CD4-positive, alpha-beta memory T cell (primary cell): ENCODE measurements at regions not wholly inside any gene's neighbourhood (a gene's known extent, or its start where the extent isn't known, plus 50 kb on each side); places are given as distances from the start of the nearest gene placed in this dataset.

Source experiments
- CTCF ChIA-PET: fragments of 350-600 bp; sonication (Branson Sonifier 250); formaldehyde crosslinking; loops from one replicate; lab custom pipeline; 2021; ENCODE audit warnings: inconsistent platforms; ENCODE audit not compliant: partially characterized antibody; lab: Charles Lee
- POLR2A ChIA-PET: fragments of 350-600 bp; sonication (Branson Sonifier 250); formaldehyde crosslinking; loops from one replicate; lab custom pipeline; 2021; ENCODE audit not compliant: partially characterized antibody; lab: Charles Lee
- DNase-seq, 5 donors: peaks; one replicate each; pipeline versions ENCODE4 v3.0.0 to v3.0.0-alpha.2; 2020 to 2022; ENCODE audit warnings: mixed read lengths in 1 of 5
- H3K27ac ChIP-seq: one replicate; pipeline ENCODE4 v1.7.0; 2013; ENCODE audit warnings: low read depth, low read length
- H3K27me3 ChIP-seq: 2 replicates; pipeline ENCODE4 v1.7.0; 2013; ENCODE audit warnings: mild to moderate bottlenecking, low read length, moderate library complexity; ENCODE audit not compliant: insufficient read depth
- H3K36me3 ChIP-seq: 2 replicates; pipeline ENCODE4 v1.7.0; 2013; ENCODE audit warnings: mild to moderate bottlenecking, low read length, moderate library complexity; ENCODE audit not compliant: insufficient read depth
- H3K4me1 ChIP-seq: 2 replicates; pipeline ENCODE4 v1.7.0; 2013; ENCODE audit warnings: mild to moderate bottlenecking, low read length, moderate library complexity; ENCODE audit not compliant: insufficient read depth
- H3K4me3 ChIP-seq, 2 donors: one replicate each; pipeline ENCODE4 v1.7.0; 2013; ENCODE audit warnings: low read length in 2 of 2, mild to moderate bottlenecking in 1 of 2
- H3K9me3 ChIP-seq, 2 donors: one replicate each; pipeline ENCODE4 v1.7.0; 2013; ENCODE audit warnings: low read length in 2 of 2, control low read depth in 1 of 2; ENCODE audit not compliant: control insufficient read depth in 1 of 2
- H3K27ac Mint-ChIP-seq, 7 donors: one replicate each; pipeline ENCODE4 v1.8.0; 2020 to 2021; ENCODE audit warnings: mixed read lengths in 7 of 7, mild to moderate bottlenecking in 6 of 7, inconsistent platforms in 3 of 7, moderate library complexity in 3 of 7
- H3K27me3 Mint-ChIP-seq, 2 donors: one replicate each; pipeline ENCODE4 v1.8.0; 2020 to 2021; ENCODE audit warnings: mixed read lengths in 2 of 2
- H3K36me3 Mint-ChIP-seq, 2 donors: one replicate each; pipeline ENCODE4 v1.8.0; 2020 to 2021; ENCODE audit warnings: mixed read lengths in 2 of 2, inconsistent platforms in 1 of 2, mild to moderate bottlenecking in 1 of 2
- H3K4me1 Mint-ChIP-seq, 4 donors: one replicate each; pipeline ENCODE4 v1.8.0; 2020 to 2021; ENCODE audit warnings: mixed read lengths in 4 of 4, mild to moderate bottlenecking in 1 of 4
- H3K4me3 Mint-ChIP-seq, 8 donors: one replicate each; pipeline ENCODE4 v1.8.0; 2020 to 2021; ENCODE audit warnings: mixed read lengths in 8 of 8, mild to moderate bottlenecking in 7 of 8, moderate library complexity in 6 of 8, inconsistent platforms in 3 of 8
- H3K9me3 Mint-ChIP-seq, 8 donors: one replicate each; pipeline ENCODE4 v1.8.0; 2020 to 2021; ENCODE audit warnings: mixed read lengths in 8 of 8, mild to moderate bottlenecking in 5 of 8, inconsistent platforms in 3 of 8, moderate library complexity in 1 of 8
- intact Hi-C: fragments of 100-400 bp; cut with micrococcal nuclease; formaldehyde crosslinking; loops from one replicate; pipeline ENCODE4 v1.15.1; 2023

DNA sequence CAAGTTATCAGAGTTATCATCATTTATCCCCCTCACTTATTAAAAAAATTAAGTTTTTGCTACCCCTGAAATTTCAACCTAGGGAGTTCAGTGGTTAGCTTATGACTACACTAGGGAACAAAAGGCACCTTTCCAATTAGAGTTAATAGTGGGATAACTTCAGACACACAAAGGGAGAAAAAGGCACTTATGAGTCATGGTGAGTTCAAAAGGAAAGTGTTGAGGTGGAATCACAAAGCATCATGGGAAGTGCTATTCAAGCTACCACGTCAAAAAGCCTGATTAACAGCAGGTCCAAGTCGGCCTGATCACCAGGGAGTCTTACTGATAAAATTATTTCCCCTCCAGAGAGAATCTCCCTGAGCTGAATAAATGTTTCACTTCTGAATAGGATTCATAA lies 165.7 kb downstream of the C7orf25 start:
- no peaks in the 10 kb centered on the region for H3K4me1 ChIP-seq
- no peaks in the 10 kb centered on the region for H3K27me3 ChIP-seq
- no peaks in the 10 kb centered on the region for H3K27me3 Mint-ChIP-seq
- no peak overlapping the region for H3K27ac Mint-ChIP-seq
- intact Hi-C loops = no loop called here
- ChIA-PET CTCF (interaction anchor here (0.7 to 1.5 kb wide), 4 partner anchors 8 to 304 kb away, joined by 3 to 5 read pairs (median 4); no protein-coding TSS in a partner anchor), POLR2A (no interaction called here)
- DNase-seq = no peak
- no peak overlapping the region for H3K4me3 Mint-ChIP-seq
- no peak overlapping the region for H3K4me3 ChIP-seq
- no peaks in the 10 kb centered on the region for H3K9me3 ChIP-seq
- H3K36me3 Mint-ChIP-seq = no peaks in the 10 kb centered on the region
- no peak overlapping the region for H3K27ac ChIP-seq
- H3K4me1 Mint-ChIP-seq = no peaks in the 10 kb centered on the region
- H3K9me3 Mint-ChIP-seq = peaks cover 0 to 15% (median 3%) of the 10 kb centered on the region in 8 donors
- no peaks in the 10 kb centered on the region for H3K36me3 ChIP-seq

GRCh38 chr7:42745357-42746059 lies 166.4 kb downstream of the C7orf25 start:
- Mint-ChIP-seq H3K4me3 (no peak overlapping the region), H3K27me3 (no peaks in the 10 kb centered on the region), H3K27ac (no peak overlapping the region), H3K4me1 (no peaks in the 10 kb centered on the region), H3K9me3 (peaks cover 0 to 15% (median 3%) of the 10 kb centered on the region in 8 donors), H3K36me3 (no peaks in the 10 kb centered on the region)
- ChIA-PET POLR2A (no interaction called here), CTCF (interaction anchor here (1.5 kb wide), 2 partner anchors 13 to 24 kb away, joined by 3 to 4 read pairs; no protein-coding TSS in a partner anchor)
- Histone ChIP-seq H3K9me3 (no peaks in the 10 kb centered on the region), H3K27me3 (no peaks in the 10 kb centered on the region), H3K36me3 (no peaks in the 10 kb centered on the region), H3K27ac (no peak overlapping the region), H3K4me3 (no peak overlapping the region), H3K4me1 (no peaks in the 10 kb centered on the region)
- intact Hi-C loops = no loop called here
- DNase-seq = no peak

DNA sequence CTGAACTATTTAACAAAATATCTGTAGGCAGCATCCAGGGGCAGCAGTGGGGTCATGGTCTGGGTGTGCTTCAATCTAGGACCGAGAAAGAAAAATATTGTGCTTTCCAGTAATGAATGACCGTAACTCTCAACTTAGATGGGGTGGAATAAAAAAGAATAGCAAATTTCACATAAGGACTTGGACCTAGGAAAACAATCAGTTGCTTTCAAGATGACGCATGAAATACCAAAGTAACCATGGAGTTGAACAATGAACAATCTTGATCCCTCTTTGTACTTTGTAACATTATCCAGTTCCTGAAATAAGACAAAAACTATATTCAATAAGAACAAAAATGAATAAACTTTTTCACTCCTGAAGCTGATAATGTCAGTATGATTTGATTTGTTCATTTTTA lies 167.1 kb downstream of the C7orf25 start:
- Histone ChIP-seq H3K27me3 (no peaks in the 10 kb centered on the region), H3K27ac (no peak overlapping the region), H3K4me3 (no peak overlapping the region), H3K36me3 (no peaks in the 10 kb centered on the region), H3K9me3 (no peaks in the 10 kb centered on the region), H3K4me1 (no peaks in the 10 kb centered on the region)
- DNase-seq = no peak
- intact Hi-C loops = no loop called here
- ChIA-PET CTCF (interaction anchor here (1.5 kb wide), 1 partner anchor 25 kb away, joined by 3 read pairs; no protein-coding TSS in a partner anchor), POLR2A (no interaction called here)
- Mint-ChIP-seq H3K27ac (no peak overlapping the region), H3K9me3 (peaks cover 0 to 15% (median 3%) of the 10 kb centered on the region in 8 donors), H3K4me3 (no peak overlapping the region), H3K27me3 (no peaks in the 10 kb centered on the region), H3K4me1 (no peaks in the 10 kb centered on the region), H3K36me3 (no peaks in the 10 kb centered on the region)

DNA sequence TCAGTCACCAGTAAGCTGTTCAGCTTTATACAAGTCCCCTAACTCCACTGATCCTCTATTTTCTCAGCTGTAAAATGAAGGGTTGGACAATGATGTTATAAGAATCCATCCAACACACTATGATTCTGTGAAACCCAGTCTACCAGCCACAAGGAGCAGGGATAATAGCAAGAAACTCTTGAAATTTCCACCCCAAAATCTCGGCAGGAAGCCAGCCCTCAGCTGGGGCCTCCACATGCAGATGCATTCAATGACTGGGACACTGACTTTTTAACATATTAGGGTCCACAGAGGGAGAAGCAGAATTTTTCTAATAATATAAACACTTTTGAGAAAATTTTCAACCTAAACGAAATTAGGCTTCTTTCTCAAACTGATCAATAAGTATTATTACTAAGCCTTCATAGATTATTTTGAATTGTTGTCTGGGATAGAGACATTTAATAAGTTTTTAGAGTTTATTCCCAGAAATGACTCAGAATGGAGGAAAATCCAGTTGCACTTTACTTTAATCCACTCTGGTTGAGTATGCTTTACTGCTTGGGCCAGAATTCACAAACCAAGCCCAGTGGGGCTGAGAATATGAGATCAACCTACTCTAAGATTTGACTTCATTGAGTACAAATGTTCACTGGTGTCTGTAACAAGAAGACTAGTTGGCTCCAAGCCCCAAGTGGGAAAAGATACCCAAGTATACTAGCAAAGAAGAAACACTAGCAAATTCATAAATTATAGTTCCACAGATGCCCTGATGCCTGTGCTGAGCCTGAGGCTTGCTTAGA lies 168.6 kb downstream of the C7orf25 start:
- Histone ChIP-seq H3K36me3 (no peaks in the 10 kb centered on the region), H3K9me3 (no peaks in the 10 kb centered on the region), H3K4me3 (no peak overlapping the region), H3K4me1 (no peaks in the 10 kb centered on the region), H3K27me3 (no peaks in the 10 kb centered on the region), H3K27ac (no peak overlapping the region)
- no peaks in the 10 kb centered on the region for H3K4me1 Mint-ChIP-seq
- POLR2A ChIA-PET = no interaction called here
- H3K4me3 Mint-ChIP-seq = no peak overlapping the region
- H3K9me3 Mint-ChIP-seq = peaks cover 0 to 11% (median 5%) of the 10 kb centered on the region in 8 donors
- no peaks in the 10 kb centered on the region for H3K27me3 Mint-ChIP-seq
- H3K27ac Mint-ChIP-seq = no peak overlapping the region
- CTCF ChIA-PET = no interaction called here
- DNase-seq = no peak
- no peaks in the 10 kb centered on the region for H3K36me3 Mint-ChIP-seq
- intact Hi-C loops = no loop called here

DNA sequence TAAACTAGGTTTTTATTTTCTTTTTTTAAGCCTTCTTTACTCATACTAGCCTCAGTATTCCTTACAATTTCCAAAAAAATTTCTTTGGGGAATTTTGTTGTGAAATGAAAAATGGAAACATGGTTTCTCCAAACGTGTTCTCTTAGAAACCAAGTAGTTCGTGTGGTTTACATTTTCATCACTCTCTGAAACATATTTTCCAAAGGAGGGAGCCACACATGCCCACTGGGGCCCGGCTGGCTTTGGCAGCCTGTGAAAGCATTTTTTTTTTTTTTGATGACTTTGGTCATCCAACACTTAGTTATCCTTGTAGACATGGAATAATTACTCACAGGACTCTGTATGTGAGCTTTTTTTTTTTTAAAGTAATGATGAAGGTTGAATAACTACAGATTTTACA lies 169.6 kb downstream of the C7orf25 start:
- Mint-ChIP-seq H3K9me3 (peaks cover 0 to 10% (median 4%) of the 10 kb centered on the region in 8 donors), H3K4me3 (no peak overlapping the region), H3K36me3 (no peaks in the 10 kb centered on the region), H3K27me3 (peaks cover 0 to 1% of the 10 kb centered on the region in 2 donors), H3K4me1 (no peaks in the 10 kb centered on the region), H3K27ac (no peak overlapping the region)
- no peaks in the 10 kb centered on the region for H3K27me3 ChIP-seq
- H3K9me3 ChIP-seq = no peaks in the 10 kb centered on the region
- no peak for DNase-seq
- no peak overlapping the region for H3K4me3 ChIP-seq
- no peak overlapping the region for H3K27ac ChIP-seq
- ChIA-PET POLR2A (no interaction called here), CTCF (no interaction called here)
- H3K4me1 ChIP-seq = no peaks in the 10 kb centered on the region
- H3K36me3 ChIP-seq = no peaks in the 10 kb centered on the region
- intact Hi-C loops = no loop called here

DNA sequence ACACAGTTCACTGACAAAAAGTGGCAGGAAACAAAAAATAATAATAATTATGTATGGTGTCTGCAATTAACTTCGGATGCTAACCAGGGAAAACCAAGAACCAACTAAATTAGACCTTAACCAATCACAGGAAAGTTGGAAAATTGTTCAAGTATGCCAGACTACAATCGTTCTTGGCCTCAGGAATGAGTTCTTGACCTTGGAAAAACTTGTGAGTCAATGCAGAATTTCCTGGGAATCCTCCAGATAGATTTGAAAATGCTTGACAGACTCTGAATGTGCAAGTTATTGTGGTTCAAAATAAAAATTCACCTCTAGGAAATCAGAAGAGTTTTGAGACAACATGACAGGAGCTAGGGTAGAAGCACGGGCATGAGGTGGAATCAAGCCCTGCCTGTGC lies 171.5 kb downstream of the C7orf25 start:
- Mint-ChIP-seq H3K4me1 (no peaks in the 10 kb centered on the region), H3K36me3 (no peaks in the 10 kb centered on the region), H3K27me3 (peaks cover 0 to 4% of the 10 kb centered on the region in 2 donors), H3K9me3 (peaks cover 0 to 10% (median 2%) of the 10 kb centered on the region in 8 donors), H3K27ac (no peak overlapping the region), H3K4me3 (no peak overlapping the region)
- no peak for DNase-seq
- Histone ChIP-seq H3K36me3 (no peaks in the 10 kb centered on the region), H3K4me3 (no peak overlapping the region), H3K9me3 (no peaks in the 10 kb centered on the region), H3K4me1 (no peaks in the 10 kb centered on the region), H3K27ac (no peak overlapping the region), H3K27me3 (no peaks in the 10 kb centered on the region)
- CTCF ChIA-PET = no interaction called here
- intact Hi-C loops = no loop called here
- POLR2A ChIA-PET = no interaction called here

- ChIA-PET POLR2A (no interaction called here), CTCF (no interaction called here)
- no peaks in the 10 kb centered on the region for H3K4me1 Mint-ChIP-seq
- H3K4me1 ChIP-seq = no peaks in the 10 kb centered on the region
- no peaks in the 10 kb centered on the region for H3K36me3 Mint-ChIP-seq
- DNase-seq = no peak
- H3K9me3 ChIP-seq = no peaks in the 10 kb centered on the region
- intact Hi-C loops = no loop called here
- no peak overlapping the region for H3K4me3 Mint-ChIP-seq
- H3K4me3 ChIP-seq = no peak overlapping the region
- H3K27me3 ChIP-seq = no peaks in the 10 kb centered on the region
- no peak overlapping the region for H3K27ac Mint-ChIP-seq
- H3K36me3 ChIP-seq = no peaks in the 10 kb centered on the region
- H3K27me3 Mint-ChIP-seq = peaks cover 0 to 4% of the 10 kb centered on the region in 2 donors
- H3K27ac ChIP-seq = no peak overlapping the region
- H3K9me3 Mint-ChIP-seq = peaks cover 0 to 10% (median 3%) of the 10 kb centered on the region in 8 donors
Observed at GRCh38 chr7:42739638-42740037, 172.2 kb downstream of the C7orf25 start.
